ENCODE measurements at regions not wholly inside any gene's neighbourhood (a gene's known extent, or its start where the extent isn't known, plus 50 kb on each side); places are given as distances from the start of the nearest gene placed in this dataset.

DNA sequence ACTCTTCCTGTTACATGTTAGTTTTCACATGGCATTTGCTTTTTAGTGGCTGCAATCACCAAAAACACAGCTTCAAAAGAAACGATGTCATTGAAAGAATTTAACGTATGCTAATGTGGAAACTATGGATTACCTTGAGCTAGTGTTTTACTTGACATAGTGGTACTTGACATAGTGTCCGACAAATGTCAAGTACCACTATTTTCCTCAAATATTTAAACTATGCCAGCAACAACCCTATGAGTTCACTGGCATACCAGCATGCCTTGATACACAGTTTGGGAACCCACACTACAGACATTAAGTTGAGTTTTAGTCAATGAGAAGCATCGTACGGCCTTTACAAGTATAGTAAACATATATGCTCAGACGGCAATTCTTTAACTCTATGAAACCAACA, 560.3 kb downstream of the GALC start:
- TF ChIP-seq, protein P1, sequence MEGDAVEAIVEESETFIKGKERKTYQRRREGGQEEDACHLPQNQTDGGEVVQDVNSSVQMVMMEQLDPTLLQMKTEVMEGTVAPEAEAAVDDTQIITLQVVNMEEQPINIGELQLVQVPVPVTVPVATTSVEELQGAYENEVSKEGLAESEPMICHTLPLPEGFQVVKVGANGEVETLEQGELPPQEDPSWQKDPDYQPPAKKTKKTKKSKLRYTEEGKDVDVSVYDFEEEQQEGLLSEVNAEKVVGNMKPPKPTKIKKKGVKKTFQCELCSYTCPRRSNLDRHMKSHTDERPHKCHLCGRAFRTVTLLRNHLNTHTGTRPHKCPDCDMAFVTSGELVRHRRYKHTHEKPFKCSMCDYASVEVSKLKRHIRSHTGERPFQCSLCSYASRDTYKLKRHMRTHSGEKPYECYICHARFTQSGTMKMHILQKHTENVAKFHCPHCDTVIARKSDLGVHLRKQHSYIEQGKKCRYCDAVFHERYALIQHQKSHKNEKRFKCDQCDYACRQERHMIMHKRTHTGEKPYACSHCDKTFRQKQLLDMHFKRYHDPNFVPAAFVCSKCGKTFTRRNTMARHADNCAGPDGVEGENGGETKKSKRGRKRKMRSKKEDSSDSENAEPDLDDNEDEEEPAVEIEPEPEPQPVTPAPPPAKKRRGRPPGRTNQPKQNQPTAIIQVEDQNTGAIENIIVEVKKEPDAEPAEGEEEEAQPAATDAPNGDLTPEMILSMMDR (IDR thresholded peaks at IDR 0.05; ENCODE audit: insufficient read depth, low read depth, low read length) = no peak
- no peak for DNase-seq (ENCODE audit: low read depth)
- no peak overlapping the region for H3K4me3 ChIP-seq (ENCODE audit: low read depth, low read length)

DNA sequence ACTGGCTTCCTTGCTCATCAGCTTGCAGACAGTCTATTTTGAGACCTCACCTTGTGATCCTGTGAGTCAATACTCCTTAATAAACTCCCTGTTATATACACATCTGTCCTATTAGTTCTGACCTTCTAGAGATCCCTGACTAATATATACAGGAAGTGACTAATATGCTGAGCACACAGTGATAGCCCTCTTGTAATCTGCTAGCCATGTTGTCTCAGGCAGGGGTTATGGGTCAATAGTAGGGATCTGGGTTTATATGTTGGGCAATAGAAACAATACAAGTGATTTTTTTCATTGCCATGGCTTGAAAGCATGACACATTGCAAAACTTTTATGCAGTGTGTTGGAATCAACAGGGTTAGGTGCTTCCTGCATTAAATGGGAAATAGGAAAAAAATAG, 562.2 kb downstream of the GALC start:
- H3K4me3 ChIP-seq (ENCODE audit: low read depth, low read length) = no peak overlapping the region
- peak; percentile 78 for DNase-seq (ENCODE audit: low read depth)
- TF ChIP-seq, protein P1 (IDR thresholded peaks at IDR 0.05; ENCODE audit: insufficient read depth, low read depth, low read length) = no peak

DNA sequence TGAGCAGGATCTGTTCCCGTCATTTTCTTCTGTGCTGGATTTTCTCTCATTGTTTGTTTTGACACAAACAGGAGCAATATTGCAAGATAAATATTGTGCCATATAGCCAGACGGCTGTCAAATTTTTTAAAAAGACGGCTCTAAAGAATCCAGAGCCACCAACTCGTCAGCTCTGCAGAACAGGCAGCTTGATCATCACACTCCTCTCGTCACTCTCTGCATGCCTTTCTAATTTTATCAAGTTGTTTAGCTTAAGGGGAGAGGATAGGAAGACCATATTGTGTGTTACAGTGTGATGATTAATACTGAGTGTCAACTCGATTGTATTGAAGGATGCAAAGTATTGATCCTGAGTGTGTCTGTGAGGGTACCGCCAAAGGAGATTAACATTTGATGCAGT, 562.8 kb downstream of the GALC start:
- H3K4me3 ChIP-seq (ENCODE audit: low read depth, low read length) = no peak overlapping the region
- TF ChIP-seq, protein P1 (IDR thresholded peaks at IDR 0.05; ENCODE audit: insufficient read depth, low read depth, low read length) = no peak
- peak; percentile 11 for DNase-seq (ENCODE audit: low read depth)

DNA sequence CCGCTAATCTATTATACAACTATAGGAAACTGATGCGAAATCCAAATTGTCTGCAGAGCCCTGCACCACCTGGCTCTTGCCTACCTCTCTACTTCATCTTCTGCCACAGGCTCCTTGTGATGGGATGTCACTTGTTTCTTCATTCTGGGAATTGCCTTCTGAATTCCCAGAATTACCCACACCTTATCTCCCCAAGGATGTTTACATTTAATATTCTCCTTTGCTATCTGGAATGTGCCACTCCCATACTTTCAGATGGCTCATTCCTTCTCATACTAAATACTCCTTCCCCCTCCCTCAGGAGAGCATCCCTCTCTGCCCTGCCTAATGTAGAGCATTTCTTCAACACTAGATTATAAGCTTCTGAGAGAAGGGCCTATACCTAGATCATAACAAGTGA, 573.1 kb downstream of the GALC start:
- TF ChIP-seq, protein P1 (IDR thresholded peaks at IDR 0.05; ENCODE audit: insufficient read depth, low read depth, low read length) = no peak
- no peak overlapping the region for H3K4me3 ChIP-seq (ENCODE audit: low read depth, low read length)

DNA sequence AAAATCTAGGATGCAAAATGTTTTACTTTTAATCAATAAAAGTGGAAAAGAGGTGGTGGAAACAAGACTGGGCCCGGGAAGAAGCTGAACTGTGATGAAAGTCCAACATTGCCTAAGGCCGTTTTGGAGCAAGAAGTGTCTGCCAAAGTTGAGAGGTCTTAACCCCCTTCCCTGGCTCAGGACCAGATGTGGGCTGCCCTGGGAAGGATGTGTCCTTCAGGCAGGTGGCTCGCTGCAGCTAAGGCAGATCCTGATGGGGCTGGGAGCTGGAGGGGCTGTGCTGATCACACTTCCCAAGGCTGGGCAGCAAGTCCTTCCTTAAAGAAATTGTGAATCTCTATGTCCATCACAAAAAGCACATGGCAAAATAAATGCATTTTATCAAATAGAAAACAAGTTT, 581.6 kb downstream of the GALC start:
- TF ChIP-seq, protein P1 (IDR thresholded peaks at IDR 0.05; ENCODE audit: insufficient read depth, low read depth, low read length) = no peak
- no peak for DNase-seq (ENCODE audit: low read depth)

More for the DNA sequence above, 573.1 kb downstream of the GALC start:
- no peak for DNase-seq (ENCODE audit: low read depth)

DNA sequence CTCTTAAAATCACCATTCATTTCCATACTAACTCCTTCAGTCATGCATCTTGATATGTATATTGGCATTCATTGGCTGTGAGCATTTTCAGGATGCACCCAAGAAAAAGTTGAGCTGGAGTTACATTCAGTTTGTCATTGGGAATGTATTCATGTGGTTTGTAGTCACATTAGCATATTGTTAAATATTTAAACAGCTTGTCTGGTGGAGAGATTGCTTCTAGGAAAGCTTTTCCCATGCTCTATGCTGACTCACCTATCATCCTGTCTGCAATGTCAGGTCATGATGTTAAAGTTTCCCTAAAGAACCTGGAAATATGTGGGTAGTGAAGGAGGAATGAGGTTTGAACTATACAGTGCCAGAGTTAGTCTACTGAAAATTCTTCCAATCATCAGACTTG, 583.6 kb downstream of the GALC start:
- no peak for DNase-seq (ENCODE audit: low read depth)

More for the DNA sequence above, 581.6 kb downstream of the GALC start:
- H3K4me3 ChIP-seq (ENCODE audit: low read depth, low read length) = no peak overlapping the region

DNA sequence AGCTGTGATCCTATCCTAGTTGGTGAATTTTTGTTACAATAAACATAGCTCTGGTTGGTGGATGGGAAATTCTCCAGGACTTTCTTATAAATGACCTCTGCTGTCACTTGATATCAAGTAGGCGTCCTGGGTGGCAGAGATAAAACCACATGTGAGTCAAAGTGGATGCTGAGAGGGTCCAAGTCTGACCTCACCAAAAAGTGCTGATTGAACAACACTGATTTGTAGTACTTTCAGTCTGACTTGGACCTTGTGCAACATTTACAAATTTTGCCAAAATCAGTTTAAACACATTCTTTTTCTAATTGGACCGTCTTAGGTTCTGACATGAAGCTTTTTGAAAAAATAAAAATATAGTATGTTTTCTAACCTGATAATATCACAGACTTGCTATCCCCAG, 585.6 kb downstream of the GALC start:
- TF ChIP-seq, protein P1 (IDR thresholded peaks at IDR 0.05; ENCODE audit: insufficient read depth, low read depth, low read length) = no peak
- DNase-seq (ENCODE audit: low read depth) = no peak
- no peak overlapping the region for H3K4me3 ChIP-seq (ENCODE audit: low read depth, low read length)

More for the DNA sequence above, 583.6 kb downstream of the GALC start:
- TF ChIP-seq, protein P1 (IDR thresholded peaks at IDR 0.05; ENCODE audit: insufficient read depth, low read depth, low read length) = no peak
- H3K4me3 ChIP-seq (ENCODE audit: low read depth, low read length) = no peak overlapping the region

All from fibroblast of villous mesenchyme (primary cell).